CD1c-positive myeloid dendritic cell (primary cell): ENCODE measurements at regions not wholly inside any gene's neighbourhood (a gene's known extent, or its start where the extent isn't known, plus 50 kb on each side); places are given as distances from the start of the nearest gene placed in this dataset.

Experiments used
- DNase-seq: peaks from one replicate; pipeline ENCODE4 v3.0.0-alpha.2; 2016; ENCODE audit errors: extremely low spot score

DNA sequence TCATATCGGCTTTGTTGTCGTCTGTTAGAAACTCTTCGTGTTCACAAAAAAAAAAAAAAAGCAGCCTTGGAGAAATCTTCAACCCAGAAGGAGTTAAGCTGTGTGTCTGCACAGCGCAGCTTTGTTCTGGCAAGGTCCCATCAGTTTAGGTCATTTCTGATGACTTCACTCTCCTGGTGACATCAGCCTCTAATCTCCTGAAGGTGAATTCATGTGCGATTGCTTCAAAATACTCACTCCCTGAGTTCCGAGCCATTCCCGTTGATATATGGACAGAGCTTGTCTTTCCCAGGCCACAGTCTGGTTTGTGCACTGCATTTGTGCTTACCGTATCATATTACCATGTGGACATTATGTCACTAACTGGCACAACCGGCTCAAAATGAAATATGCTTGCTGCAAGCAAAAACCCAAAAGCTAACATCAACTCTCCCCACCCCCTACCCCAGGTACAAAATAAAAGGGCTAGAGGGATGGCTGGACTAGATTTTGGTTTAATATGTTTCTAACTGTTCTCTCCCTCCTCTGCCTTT is 342.4 kb downstream of the KCNRG start:
- no peak for DNase-seq

DNA sequence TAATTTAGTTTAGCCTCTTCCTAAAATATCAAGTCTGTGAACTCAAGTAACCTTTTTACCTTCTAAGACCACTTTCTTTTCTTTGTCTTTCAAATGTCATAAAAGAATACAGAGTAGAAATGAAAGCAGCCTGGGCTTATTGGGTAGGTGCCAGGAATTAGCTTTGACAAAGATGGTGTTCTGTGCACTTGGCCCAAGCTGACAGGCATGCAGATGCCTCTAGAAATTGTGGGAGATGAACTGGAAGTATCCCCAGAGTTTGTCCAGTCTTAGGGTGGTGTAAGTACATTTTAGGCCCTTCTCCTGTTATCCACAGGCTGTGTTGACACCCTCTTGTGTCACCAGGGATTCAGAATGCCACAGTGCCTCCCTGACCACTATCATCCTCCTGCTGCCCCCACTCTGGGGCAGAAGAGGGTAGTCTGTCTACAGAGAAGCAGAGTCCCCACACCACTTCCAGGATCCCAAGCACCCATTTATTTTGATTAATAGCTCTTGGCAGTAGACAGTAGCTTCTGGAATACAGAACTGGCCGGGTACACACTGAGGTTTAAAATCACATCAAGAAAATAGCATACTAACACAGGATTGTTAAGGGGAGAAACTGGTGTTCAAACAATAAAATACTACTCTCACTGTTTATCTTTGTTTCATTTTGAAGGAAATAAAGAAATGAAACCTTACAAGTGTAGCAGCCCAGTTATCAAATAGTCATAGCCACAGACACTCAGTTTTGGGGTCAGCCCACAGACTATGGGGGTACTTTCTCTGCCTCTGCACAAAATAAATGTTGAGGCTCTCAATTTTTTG is 343.2 kb downstream of the KCNRG start:
- DNase-seq, result no peak

DNA sequence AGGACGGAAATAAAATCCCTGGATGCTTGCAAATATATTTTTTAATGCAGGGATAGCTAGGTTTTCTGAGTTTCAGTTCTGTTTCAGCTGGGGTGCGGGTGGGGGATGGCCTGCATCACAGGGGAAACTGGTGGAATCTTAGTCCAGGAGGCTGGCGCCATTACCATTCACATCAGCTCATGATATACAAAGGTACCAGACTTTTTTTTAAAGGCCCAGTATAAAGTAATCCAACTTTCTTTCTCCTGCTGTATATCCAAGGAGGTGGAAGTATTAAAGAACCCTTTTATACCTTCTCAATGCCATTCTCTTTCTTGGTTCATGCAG is 343.8 kb downstream of the KCNRG start:
- DNase-seq, result peak; percentile 19

DNA sequence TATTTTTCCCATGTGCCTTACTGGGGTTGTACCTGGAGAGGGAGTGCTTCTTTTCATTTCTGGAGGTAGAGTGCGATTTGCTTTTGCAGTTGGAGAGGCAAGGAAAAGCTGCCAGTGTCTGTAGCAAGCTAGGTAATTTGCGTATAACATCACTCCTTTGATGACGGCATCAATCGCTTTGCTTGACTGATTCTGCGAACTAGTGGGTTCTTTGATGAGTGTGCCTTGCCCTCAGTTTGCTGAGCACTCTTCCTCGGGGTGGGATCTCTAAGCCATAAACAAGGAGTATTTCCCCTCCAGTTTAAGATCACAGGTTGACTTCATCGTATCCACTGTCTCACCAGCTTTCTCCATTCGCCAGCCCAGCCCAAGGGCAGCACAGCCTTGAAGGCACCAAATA is 344.5 kb downstream of the KCNRG start:
- no peak for DNase-seq

DNA sequence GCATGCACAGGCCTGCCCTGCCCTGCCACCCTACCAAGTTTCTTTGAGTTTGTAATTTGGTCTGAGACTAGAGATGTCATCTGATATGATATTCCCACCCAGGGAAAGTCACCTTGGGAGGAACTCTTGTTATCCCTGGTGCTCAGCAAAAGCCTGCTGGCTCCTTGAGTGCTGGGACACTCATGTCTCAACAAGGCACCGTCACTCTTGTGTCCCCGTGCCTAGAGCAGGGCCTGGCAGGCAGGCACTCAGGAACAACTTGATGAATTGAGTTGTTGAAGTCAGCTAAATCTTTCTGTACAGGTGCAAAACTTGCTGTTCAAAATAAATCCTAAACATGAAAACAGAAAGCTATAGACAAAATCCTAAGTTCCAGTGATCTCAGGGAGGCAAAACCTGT is 345.4 kb downstream of the KCNRG start:
- DNase-seq, result no peak

DNA sequence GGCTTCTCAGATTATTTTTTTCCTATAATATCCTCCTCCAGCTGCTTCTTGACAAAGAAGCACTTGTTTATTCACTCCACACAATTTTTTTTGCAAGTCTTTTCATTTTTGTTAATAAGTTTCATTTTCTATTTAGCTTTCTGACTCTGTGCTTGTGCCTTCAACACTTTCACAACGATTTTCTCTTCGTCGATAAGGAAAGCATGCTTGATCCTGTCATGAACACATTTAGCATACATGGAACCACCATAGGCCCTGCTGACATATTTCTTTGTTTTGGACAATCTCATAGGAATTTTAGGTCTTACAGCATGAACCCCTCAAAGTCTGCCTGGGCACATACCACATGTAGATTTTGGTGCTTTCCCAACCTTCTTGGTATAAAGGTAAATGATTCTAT is 346.0 kb downstream of the KCNRG start:
- DNase-seq, result no peak

DNA sequence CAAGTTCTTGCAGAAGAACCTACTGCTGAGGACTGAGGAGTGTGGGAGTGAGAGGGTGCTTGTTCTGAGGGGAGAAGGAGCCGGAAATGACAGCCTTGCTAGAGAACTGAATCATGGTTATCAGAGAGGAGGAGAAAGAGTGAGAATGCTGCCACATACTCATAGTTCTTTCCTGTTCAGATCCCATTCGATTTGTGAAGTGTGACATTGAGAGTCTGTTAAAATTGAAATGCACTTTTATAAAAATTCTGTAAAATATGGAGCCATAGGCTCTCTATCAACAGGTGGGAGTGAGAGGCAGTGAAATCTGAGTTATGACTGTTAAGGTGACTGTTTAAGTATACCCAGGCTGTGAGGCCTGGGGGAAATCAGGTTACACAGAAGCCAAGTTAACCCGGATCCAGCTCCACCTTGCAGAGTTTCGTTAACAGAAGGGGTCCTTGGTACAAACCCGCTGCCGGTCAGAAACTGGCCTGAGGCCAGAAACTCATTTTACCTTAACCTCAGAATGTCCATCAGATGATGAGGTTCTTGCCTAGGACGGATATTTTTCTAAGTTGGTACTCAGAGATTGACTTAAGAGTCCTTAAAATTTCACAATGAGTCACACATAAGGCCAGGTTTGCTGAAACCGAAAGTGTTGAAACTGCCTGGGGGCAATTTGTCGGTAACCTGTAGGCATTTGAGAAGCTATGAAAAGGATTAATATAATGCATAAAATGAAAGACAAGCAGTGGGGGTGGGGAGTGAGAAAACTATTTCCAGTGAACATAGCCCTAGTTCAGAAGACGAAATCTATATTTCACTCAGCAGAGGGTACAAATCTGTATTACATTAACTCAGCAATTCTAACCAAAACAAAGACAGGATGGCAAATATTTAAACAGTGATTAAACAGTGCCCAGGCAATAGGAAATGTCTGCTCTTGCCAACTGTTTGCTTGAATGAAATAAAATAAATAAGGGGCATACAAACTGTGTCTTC is 350.5 kb downstream of the KCNRG start:
- DNase-seq, result peak; percentile 13

DNA sequence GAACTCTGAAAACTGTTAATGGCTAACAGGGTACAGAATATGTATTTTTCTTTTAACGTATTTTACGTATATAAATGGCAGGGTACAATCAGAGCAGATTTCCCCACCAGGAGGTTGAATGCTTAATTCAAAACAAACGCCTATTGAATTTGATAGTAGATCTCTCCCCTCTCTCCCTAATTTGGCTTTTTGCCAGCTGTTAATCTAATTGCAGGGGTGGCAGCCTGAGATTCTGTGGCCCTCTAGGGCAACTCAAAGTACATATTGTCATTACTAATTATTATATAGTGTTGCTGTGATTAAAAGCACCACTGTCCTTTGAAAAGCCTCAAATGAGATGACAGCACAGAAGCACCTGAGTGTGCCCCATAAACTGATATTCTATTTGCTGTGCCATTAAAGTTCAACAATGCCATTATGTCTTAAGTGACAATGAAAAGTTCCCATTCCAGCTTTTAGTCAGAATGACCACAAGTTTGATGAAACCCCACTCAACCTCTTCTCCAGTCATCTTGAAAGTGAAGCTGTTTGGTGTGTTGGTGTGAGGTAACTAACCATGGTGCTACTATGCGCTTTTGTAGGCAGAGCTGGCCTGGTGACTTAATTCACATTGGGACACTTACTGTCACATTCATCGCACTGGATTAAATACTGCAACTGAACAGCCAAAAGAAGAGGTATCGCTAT is 351.4 kb downstream of the KCNRG start:
- DNase-seq, result peak; percentile 75

DNA sequence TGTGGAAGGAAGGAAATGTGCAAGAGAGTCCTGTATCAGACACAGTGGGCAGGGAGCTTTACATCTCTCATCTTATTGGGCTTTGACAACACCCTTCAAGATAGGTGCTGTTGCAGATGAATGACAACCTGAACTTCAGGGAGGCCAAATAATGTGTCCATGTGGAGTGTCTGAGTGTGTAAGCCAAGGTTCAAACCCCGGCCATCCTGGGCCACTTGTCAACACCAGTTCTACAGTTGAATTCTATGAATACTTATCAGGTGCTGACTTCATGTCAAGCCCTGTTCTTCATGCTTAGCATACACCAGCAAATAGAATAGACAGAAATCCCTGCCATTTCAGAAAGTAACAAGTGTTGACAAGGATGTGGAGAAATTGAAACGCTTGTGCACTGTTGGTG is 354.4 kb downstream of the KCNRG start:
- no peak for DNase-seq

DNA sequence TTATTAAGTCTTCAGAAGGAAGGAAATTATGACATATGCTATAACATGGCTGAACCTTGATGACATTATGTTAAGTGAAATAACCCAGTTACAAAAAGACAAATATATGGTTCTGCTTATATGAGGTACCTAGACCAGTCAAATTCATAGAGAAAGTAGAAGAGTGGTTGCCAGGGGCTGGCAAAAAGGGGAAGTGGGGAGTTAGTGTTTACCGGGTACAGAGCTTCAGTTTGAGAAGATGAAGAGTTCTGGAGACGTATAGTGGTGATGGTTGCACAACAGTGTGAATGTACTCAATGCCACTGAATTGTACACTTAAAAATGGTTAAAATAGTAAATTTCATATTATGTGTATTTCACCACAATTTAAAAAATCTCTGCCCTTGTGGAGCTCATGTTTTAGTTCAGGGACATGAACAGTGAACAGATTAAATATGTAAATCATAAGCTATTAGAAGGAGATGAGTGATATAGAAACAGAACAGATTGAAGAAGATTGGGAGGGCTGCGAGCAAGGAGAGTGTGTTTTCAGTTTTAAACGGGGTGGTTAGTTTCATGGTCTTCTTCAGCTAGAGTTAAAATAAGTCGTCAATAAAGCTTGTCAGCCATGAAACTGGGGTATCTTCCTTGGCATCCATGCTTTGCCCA is 355.2 kb downstream of the KCNRG start:
- peak; percentile 64 for DNase-seq

DNA sequence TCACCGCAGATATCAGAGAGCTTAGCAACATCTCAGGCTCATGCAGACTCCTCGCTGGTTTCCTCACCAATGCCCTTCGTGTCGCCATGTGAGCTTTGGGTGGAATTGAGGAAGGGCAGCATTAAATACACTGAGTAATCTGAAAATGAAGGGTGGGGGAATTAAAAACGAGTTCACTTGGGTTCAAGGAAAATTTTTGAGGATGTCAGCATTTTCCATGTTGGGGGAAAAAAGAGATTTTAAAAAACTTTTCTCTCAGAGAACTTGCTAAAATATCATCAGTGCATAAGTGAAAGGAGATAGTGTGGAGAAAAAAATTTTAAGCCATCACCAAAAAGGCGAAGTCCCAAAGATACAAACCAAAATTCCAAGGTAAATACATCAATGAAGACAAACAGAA is 359.3 kb downstream of the KCNRG start:
- DNase-seq, result no peak

DNA sequence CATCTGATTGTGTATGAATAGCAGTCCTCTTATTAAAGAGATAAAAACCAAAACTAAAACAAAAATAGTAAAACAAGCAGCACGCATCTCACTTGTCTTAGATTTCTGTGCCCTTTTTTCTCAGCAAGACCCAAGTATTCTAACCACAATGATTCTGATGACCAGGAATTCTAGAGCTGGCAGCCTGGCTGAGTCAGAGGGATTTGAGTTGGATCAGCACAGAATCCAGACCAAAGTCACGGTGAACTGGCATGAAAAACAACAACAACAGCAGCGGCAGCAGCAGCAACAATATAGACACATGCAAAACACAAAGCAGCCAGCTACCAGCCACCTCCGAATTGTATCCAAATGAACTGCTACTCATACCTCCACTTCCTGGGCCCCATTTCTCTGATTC is 360.5 kb downstream of the KCNRG start:
- DNase-seq, result no peak

DNA sequence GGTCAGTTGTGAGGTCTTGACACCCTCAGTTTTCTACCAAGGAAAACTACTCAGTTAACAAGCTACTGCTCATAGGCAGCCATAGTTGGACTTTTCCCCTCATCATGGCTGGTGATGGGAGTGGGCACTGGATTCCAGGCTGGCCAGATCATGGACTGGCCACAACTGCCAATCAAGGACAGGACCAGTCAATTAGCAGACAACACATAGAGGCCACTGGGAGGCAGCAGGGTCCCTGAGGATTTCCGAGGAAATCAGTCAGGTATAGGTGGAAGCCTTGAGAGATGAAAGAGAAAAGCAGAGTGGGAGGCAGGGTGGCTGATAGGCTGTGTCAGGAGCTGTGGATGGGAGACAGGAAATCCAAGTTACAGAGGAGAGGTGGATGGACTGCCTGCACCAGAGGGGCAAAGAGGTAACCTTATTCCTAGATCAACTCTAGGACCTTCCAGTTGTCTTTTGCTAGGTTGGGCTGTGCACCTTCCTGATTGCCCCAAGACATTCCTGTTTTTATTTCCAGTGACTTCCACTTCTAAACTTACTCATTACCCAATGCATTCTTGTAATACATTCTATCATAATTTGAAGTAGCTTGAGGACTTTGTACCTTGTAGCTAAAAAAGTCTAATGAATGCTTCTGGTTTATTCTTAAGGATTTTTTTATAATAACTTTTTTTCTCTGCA is 361.8 kb downstream of the KCNRG start:
- no peak for DNase-seq

DNA sequence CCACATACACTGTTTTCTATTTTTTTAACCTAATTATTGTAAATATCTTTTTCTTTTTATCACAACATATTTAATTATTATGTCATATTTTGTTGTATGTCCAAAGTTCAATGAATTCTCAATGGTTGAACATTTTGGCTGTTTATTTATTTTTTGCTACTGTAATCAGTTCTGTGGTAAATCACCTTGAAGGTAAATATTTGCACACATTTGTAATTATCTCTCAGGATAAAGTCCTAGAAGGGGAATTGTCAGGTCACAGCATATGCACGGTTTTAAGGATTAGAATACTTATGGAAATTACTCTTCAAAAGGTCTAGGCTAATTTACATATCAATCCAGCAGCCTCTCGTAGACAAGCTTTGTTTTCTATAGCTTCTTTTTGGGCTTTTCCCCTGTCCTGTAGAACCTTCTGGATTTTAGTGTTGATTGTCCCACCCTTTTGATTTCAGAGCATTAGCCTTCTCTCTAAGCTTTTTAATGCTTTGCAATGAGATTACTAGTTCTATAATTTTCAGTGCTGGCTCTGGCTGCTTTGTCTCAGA is 362.6 kb downstream of the KCNRG start:
- DNase-seq, result no peak

DNA sequence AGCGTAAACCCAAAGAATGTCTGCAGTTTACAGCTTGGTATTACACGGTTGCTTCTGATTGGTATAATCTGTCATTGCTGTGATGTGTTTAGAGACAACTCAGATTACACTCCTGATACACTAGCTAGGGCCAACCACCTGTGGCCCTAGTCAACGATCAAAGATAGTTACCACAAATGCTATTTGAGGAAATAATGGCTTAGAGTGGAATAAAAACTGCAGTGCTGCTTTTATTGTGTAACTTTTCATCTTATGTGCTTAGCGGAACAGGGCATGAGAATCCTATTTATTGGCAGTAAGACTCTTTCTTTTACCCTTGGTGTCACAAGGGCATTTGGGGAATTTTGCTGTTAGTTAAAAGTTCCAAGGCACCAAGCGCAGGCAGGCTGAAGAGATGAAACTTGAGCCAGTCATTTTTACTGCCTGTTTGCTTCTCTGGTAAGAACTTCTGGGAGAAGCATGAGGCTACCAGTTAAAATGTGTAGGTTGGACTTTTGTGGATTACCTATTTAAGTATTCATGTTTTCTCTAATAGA is 363.3 kb downstream of the KCNRG start:
- no peak for DNase-seq

DNA sequence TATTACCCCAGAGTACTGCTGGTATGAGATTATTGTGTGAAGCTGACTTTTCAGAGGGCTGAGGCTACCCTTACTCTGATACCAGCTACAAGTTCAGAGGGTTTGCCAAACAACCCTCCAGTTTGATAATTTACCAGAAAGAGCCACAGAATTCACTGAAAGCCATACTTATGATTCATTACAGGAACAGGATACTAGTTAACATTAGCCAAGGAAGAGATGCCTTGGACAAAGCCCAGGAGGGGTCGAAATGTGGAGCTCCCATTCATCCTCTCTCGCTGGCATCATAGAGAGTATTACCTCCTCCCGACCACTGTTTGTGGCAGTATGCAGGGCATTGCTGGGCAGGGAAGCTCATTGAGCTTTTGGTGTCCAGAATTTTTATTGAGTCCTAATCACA is 364.3 kb downstream of the KCNRG start:
- no peak for DNase-seq

DNA sequence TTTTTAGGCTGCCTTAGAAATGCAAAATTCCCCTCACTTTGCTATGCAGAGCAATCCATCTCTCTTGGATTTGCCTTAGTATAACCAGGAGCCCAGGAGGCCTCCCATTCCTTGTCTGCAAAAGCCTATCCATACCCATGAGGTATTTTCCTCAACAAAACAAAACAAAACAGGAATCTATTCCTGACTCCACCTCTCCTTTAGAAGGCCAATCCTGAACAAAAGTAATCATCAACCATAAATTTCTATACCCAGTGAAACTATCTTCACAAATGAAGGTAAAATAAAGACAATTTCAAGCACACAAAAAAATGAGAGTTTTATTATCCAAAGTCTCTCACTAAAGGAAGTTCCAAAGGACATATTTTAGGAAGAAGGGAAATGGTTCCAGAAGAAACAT is 365.7 kb downstream of the KCNRG start:
- DNase-seq, result no peak

DNA sequence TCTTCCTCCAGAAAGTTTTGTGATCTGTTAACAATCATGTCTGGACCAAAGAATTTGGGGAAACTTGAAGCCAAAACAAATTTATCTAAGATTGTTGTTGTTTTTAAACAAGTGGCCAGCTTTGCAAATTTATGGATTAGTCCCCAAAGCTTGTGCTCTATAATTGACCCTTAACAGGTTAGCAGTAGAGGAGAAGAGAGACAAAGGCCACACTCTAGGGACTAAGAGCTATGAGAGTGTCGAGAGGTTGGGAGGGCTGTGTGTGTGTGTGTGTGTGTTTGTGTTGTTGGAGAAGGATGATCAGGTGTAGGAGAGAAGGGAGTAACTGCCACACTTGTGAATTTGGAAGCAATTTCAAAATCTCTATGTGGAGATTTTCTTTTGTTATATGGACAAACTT is 367.3 kb downstream of the KCNRG start:
- no peak for DNase-seq

DNA sequence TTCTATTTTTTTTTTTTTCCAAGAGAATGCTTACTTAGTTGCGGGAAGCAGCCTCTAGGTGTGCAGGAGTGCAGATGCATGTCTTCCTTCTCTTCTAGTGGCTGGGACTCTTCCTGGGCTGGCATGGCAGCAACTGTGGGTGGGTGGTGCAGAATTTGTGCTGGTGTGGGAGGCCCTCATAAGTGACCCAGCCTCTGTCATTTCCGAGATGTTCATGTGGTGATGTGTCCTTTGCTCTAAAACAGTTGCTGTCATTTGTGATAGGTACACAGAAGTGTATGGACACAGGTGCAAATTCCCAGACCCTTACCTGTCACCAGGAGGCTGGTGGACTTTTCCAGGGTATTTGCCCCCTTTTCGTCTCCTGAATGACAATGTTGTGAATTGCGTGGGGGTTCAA is 367.7 kb downstream of the KCNRG start:
- DNase-seq, result no peak

DNA sequence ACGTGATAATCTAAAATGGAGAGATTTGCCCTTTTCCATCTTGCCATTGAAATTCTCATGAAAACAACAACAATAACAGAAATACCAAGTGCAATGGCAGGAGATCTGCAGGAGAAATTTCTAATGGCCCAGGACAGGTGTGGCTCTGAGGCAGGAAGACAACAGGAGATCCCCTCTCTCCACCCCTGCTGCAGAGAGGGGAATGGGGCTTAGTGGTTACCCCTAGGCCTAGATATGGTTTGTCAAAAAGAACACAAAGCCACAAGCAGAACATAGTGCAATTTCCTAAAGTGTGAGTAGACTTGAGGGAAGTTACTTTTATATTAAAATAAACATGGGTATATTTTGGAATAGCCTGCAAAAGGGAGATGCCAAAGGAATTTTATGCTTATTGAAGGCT is 369.5 kb downstream of the KCNRG start:
- no peak for DNase-seq
